ENCODE measurements at regions not wholly inside any gene's neighbourhood (a gene's known extent, or its start where the extent isn't known, plus 50 kb on each side); places are given as distances from the start of the nearest gene placed in this dataset.
A peak's percentile ranks its signal among the peaks of the same experiment; 100 is the strongest.
"Not testable (repeated sequence)": the region's sequence is repeated elsewhere in the genome, so short reads cannot be mapped to it uniquely, and the experiment has no call there.

DNA sequence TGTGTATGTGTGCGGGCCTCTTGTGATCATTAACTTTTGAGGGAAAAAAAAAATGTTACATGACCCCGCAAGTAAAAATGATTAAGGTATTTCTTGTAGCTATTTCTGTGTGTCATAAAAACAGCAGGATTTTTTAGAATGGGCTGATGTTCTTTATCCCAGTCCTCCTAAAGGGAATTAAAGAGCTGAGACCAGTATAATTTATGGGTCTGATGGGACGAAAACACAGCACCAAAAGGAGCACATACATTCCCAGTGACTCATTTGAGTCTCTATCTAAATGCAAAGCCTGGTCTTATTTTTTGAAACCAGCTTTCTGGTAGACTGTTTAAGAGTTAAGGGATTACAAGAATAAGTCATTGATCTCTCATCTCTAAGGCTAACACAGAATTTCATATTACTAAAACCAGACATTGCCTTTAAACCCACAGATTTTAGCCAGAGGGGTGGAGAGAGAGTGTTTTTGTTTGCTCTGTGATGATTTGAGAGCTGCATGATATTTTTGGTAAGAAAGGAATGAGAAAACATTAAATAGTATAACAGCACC lies 342.3 kb upstream of the EPHA4 start:
- DNase-seq = no peak

DNA sequence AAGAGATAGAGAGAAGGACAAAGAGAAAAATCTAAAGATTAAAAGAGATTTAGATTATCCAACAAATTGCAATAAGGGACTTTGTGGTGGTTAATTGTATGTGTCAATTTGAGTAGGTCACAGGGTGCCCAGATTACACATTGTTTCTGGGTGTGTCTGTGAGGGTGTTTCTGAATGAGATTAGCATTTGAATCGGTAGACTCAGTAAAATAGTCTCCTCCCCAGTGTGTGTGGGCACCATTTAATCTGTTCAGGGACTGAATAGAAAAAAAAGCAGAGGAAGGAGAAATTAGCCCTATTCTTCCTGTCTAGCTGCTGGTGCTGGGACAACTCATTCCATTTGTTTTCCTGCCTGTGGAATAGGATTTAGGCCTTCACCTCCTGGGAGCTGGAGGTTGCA lies 339.8 kb upstream of the EPHA4 start:
- DNase-seq = no peak

- no peak for DNase-seq
Observed at GRCh38 chr2:221911321-221911720, 339.2 kb upstream of the EPHA4 start.

- no peak for DNase-seq
Observed at GRCh38 chr2:221908518-221908917, 336.4 kb upstream of the EPHA4 start.

DNA sequence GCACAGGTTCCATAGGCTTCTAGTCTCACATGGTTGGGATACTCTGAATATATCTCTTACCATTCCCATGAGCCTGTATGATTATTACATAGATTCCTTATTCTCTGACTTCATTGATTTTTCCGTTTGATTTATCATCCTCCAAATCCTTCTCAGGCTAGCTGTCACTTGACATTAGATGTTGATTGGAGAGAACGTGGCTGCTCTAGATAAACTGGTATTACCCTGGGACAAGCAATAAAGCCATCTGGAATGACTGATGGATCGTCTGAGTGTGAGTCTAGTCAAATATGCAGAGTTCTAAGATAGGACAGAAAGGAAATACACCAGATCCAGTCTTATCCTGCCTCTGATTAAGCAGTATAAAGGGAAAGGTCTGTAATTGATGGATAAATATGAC lies 325.6 kb upstream of the EPHA4 start:
- no peak for DNase-seq

- peak in 1 of 14 donors; percentile 8 for DNase-seq
Observed at GRCh38 chr2:221896505-221897151, 324.5 kb upstream of the EPHA4 start.

DNA sequence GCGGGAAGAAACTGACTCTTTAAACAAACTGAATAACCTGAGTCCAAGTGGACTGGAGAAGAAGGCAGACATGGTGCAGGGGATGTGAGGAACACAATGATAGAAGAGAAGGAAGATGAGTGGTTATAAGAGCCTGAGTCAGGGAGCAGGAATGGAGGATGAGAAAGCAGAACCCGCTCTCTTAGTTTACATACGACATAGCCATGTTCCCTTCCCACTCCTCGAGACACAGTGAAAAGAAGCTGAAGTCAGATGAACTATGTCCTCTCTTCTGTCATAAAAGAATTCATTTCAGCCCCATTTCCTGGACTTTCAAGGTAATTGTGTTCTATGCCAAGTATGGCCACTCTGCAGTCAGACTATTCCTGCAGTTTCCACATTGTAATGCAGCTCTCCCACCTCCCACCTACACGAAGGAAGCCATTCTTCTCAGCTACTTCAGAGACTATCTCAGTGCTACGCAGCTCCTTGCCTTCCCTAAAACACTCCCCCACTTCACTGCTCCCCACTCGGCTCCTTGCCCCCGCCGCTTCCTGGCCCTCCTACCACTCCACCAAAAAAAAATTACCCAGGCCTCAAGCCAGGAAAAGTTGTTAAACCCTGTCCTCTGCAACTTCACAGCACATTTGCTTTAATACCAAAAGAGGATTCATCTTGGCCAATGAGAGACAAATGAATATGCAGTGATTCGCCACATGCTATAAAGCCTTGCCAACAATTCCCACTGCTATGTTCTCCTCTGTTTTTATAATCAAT lies 323.4 kb upstream of the EPHA4 start:
- DNase-seq = no peak

- DNase-seq = no peak
Observed at GRCh38 chr2:221893501-221893900, 321.4 kb upstream of the EPHA4 start.

- DNase-seq = not testable (repeated sequence)
Observed at GRCh38 chr2:221892006-221892405, 319.9 kb upstream of the EPHA4 start.

DNA sequence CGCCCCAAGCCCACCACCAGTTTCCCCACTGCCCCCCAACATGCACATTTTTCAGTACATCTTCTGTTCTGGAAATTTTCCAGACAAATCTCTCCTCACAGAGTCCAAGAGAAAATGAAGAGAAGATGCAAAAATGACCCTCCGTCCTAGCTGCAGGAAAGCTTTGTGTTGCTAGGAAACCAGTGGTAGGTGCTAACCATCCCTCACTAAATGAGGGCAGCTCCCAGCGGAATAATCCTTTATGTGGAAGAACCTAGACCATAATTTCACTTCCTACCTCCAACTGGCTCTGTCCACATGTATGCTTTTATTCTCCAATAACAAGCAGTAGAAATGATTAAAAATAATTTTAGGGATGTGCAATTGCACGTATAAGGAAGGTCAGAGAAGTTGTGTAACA lies 311.9 kb upstream of the EPHA4 start:
- DNase-seq = no peak

DNA sequence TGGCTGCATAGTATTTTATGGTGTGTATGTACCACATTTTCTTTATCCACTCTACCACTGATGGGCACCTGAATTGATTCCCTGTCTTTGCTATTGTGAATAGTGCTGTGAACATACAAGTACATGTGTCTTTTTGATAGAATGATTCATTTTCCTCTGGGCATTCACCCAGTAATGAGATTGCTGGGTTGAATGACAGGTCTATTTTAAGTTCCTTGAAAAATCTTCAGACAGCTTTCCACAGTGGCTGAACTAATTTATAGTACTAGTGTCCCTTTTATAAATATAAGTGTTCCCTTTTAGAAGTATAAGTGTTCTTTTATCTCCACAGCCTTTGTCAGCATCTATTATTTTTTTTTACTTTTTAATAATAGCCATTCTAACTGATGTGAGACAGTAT lies 303.9 kb upstream of the EPHA4 start:
- DNase-seq = no peak

GRCh38 chr2:221874444-221874843 lies 302.3 kb upstream of the EPHA4 start:
- no peak for DNase-seq

DNA sequence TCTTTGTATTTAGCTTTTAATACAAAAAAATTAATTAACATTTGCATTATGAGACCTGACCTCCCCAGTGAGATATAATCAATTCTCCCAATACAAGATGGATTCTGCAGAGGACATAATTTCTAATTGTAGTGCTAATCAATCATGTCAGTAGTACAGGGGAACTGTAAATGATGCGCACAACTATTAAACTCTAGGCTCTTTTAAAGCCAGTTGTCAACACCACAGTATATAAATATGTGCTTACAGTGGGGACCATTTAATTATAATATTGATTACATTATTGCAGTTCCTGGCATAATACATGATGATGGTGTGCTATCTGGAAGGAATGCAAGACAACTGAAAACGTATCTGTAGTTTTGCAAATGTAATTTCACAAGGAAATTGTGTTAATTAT lies 285.6 kb upstream of the EPHA4 start:
- no peak for DNase-seq

- DNase-seq = no peak
Observed at GRCh38 chr2:221853297-221853696, 281.2 kb upstream of the EPHA4 start.

- no peak for DNase-seq
Observed at GRCh38 chr2:221851531-221852045, 279.5 kb upstream of the EPHA4 start.

- DNase-seq = no peak
Observed at GRCh38 chr2:221850076-221850475, 278.0 kb upstream of the EPHA4 start.

- DNase-seq = no peak
Observed at GRCh38 chr2:221848286-221848685, 276.2 kb upstream of the EPHA4 start.

DNA sequence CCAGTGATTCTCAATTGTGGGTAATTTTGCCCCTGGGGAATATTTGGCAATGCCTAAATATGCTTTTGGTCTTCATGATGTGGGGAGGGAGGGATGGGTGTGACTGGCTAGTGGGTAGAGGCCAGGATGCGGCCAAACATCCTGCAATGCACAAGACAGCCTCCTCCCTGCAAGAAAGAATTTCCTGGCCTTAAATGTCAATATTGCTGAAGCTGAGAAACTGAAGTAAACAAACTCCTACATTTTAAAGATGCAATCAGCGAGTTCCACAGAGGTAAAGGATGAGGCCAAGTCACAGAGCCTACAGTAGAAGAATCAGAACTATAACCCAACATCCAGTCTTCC lies 272.9 kb upstream of the EPHA4 start:
- DNase-seq = no peak

GRCh38 chr2:221844212-221845020 lies 272.3 kb upstream of the EPHA4 start:
- DNase-seq = no peak

DNA sequence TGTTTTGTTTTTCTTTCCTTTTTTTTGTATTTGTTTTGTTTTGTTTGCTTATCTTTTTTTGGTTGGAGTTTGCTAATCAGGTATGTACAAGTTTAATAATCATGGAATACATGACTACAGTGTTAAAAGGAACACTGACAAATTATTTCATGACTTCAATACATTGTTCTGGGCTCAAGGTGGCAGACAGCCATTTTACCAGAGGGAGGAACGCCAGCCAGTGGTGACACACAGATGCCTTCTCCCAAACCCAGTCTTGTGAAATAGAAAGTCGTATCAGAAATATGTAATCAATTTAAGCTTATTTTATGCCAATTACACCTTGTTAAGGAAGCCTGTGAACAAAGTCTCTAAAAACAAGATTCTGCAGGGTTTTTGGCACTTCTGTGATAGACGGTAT lies 264.0 kb upstream of the EPHA4 start:
- DNase-seq = no peak

DNA sequence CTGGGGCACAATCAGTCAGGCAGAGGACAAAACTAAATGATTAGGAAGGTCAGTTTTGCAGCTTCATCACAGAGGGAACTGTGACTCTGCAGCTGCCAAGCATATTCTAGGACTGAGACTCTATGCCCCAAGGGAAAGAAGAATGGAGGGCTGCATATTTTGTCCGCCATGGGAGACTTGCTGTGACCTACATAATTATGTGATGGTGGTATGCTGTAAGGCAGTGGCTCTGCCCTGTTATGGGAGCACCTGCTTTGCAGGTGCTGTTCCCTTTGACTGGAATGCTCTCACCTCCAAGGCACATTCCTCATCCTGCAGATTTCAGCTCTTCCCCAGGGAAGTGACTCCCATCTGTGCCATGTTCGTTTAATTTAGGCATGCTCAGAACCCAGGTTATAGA lies 261.9 kb upstream of the EPHA4 start:
- DNase-seq = no peak

DNA sequence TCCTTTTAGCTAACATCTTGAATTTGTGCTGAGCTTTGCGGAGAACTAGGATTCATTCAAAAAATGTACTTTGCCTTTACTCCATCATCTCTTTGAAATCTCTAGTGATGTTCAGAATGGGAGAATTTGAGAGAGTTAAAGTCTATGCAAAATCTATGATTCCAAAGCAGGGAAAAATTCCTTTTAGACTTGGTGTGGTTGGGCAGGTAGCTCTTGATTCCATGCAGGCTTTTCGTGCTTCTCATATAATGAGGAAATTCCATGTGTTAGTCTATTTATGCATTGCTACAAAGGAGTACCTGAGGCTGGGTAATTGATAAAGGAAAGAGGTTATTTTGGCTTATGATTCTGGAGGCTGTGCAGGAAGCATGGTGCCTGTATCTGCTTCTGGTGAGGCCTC lies 258.9 kb upstream of the EPHA4 start:
- DNase-seq = no peak

- DNase-seq = no peak
Observed at GRCh38 chr2:221822416-221822815, 250.3 kb upstream of the EPHA4 start.

All from C1 segment of cervical spinal cord (tissue), 14 donors.